NT2/D1 (cell line): ENCODE measurements at regions not wholly inside any gene's neighbourhood (a gene's known extent, or its start where the extent isn't known, plus 50 kb on each side); places are given as distances from the start of the nearest gene placed in this dataset.

Source experiments
- SUZ12 ChIP-seq: IDR thresholded peaks from 2 replicates; pipeline ENCODE4 v1.6.1; 2011; ENCODE audit not compliant: insufficient read length, insufficient read depth; ENCODE audit errors: extremely low read depth
- YY1 ChIP-seq: IDR thresholded peaks from 2 replicates; pipeline ENCODE4 v1.6.1; 2011; ENCODE audit not compliant: insufficient read length, insufficient read depth
- ZNF274 ChIP-seq: IDR thresholded peaks from 2 replicates; pipeline ENCODE4 v1.6.1; 2011; ENCODE audit warnings: mild to moderate bottlenecking, low read depth, low read length

- no peak for TF ChIP-seq YY1
- no peak for TF ChIP-seq ZNF274
- TF ChIP-seq SUZ12 = no peak
Observed at GRCh38 chr6:14656649-14657048, 539.1 kb downstream of the CD83 start.
